ENCODE measurements at regions not wholly inside any gene's neighbourhood (a gene's known extent, or its start where the extent isn't known, plus 50 kb on each side); places are given as distances from the start of the nearest gene placed in this dataset.

DNA sequence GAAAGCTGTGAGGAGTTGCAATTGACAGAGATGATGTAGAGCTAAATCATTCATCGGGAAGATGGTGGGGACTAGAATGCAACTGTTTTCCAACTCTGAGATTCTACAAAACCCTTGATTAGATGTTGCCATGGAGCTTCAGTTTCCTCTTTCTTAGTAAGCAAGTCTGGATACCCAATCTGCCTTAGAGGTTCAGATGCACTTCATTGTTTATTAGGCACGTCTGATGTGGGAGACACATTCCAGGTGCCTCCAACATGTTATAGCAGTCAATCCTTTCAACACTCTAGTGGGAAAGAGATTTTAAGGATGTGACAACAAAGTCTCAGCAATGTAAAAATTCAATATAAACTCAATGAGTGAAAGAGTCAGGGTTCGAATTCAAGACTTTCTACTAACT, 291.3 kb upstream of the PHYHIPL start:
- H3K36me3 Mint-ChIP-seq, result peaks cover 3% of the 10 kb centered on the region
- no peak overlapping the region for H3K27ac Mint-ChIP-seq
- peaks cover 23% of the 10 kb centered on the region for H3K9me3 Mint-ChIP-seq
- no peak for DNase-seq (ENCODE audit: low spot score in 2 of 2, unreplicated experiment in 2 of 2)
- peaks cover 32% of the 10 kb centered on the region for H3K4me1 Mint-ChIP-seq
- no peaks in the 10 kb centered on the region for H3K27me3 Mint-ChIP-seq (ENCODE audit: low read depth)
- no peak overlapping the region for H3K4me3 Mint-ChIP-seq
- no peak for TF ChIP-seq CTCF (IDR thresholded peaks at IDR 0.05; ENCODE audit: unreplicated experiment)

DNA sequence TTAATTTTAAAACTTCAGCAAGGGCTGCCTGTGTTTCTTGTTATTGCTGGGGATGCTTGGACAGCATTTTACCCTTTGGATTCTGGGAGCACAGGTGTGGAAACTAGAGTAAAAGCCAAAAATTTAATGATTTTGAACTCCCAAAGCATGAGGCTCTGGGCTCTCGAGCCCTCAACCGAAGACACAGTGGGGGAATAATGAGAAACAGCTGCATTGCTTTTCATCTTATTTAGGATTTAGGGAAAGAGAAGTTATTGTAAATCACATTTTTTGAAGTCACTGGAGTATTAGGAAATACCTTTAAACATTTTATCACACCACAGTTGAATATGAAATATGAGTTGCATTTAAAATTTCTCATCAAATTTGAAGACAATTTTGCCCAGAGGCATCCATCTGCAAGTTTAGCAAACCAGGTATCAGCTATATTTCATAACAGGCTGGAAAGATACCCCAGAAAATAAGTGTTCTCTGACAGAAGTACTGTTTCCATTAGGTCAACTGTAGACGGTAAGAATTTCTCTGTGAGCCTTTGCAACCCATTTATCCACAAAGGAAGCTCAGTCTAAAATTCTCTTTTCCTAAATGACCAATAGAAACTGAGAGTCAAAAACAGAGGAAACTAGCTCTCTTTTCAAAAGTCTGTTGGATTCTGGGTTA, 290.6 kb upstream of the PHYHIPL start:
- Mint-ChIP-seq H3K4me3 (no peak overlapping the region), H3K27ac (peak overlapping the region; percentile 40), H3K4me1 (peaks cover 33% of the 10 kb centered on the region), H3K36me3 (peaks cover 3% of the 10 kb centered on the region), H3K9me3 (peaks cover 17% of the 10 kb centered on the region), H3K27me3 (ENCODE audit: low read depth) (no peaks in the 10 kb centered on the region)
- DNase-seq (ENCODE audit: low spot score in 2 of 2, unreplicated experiment in 2 of 2), result no peak
- TF ChIP-seq CTCF (IDR thresholded peaks at IDR 0.05; ENCODE audit: unreplicated experiment), result no peak

GRCh38 chr10:58886406-58886805, 290.0 kb upstream of the PHYHIPL start:
- peaks cover 38% of the 10 kb centered on the region for H3K4me1 Mint-ChIP-seq
- H3K27me3 Mint-ChIP-seq (ENCODE audit: low read depth), result no peaks in the 10 kb centered on the region
- no peak overlapping the region for H3K27ac Mint-ChIP-seq
- H3K9me3 Mint-ChIP-seq, result peaks cover 11% of the 10 kb centered on the region
- H3K4me3 Mint-ChIP-seq, result no peak overlapping the region
- no peak for DNase-seq (ENCODE audit: low spot score in 2 of 2, unreplicated experiment in 2 of 2)
- TF ChIP-seq CTCF (IDR thresholded peaks at IDR 0.05; ENCODE audit: unreplicated experiment), result no peak
- H3K36me3 Mint-ChIP-seq, result peaks cover 3% of the 10 kb centered on the region

DNA sequence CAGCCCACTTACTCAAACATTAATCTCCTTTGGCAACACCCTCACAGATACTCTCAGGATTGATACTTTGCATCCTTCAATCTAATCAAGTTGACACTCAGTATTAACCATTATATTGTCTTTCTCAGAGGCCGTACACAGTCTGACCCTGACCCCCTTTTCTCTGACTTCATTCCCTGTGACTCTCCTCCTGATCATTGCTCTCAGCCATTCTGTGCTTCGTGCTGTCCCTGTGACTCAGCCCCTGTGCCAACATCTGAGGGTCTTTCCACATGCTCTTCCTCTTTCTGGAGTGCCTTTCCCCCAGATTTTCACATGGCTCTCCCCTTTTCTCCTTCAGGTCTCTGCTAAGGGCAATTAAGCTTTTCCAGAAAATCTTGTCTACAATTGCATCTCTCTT, 289.0 kb upstream of the PHYHIPL start:
- Mint-ChIP-seq H3K27me3 (ENCODE audit: low read depth) (no peaks in the 10 kb centered on the region), H3K4me3 (no peak overlapping the region), H3K4me1 (peaks cover 48% of the 10 kb centered on the region), H3K36me3 (no peaks in the 10 kb centered on the region), H3K9me3 (peaks cover 2% of the 10 kb centered on the region), H3K27ac (no peak overlapping the region)
- TF ChIP-seq CTCF (IDR thresholded peaks at IDR 0.05; ENCODE audit: unreplicated experiment), result no peak
- no peak for DNase-seq (ENCODE audit: low spot score in 2 of 2, unreplicated experiment in 2 of 2)

DNA sequence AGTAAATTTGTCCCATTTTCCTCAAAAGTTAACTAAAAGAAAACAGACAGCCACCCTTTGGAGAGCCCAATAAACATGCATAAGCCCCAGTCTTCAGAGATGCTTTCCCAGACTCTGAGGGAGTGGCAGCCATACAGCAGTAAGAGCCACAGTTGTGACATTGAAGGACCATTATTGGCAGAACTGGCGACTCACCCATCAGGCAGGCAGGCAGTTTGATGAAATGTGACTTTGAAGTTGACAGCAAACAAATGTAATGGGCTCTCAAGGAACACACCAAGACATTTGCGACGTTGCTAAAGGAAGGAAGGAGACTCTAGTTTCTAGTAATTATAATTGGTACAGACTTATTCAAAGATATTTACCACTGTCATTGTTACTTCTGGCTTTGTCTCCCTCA, 287.5 kb upstream of the PHYHIPL start:
- Mint-ChIP-seq H3K27ac (no peak overlapping the region), H3K36me3 (no peaks in the 10 kb centered on the region), H3K4me1 (peaks cover 53% of the 10 kb centered on the region), H3K9me3 (no peaks in the 10 kb centered on the region), H3K4me3 (no peak overlapping the region), H3K27me3 (ENCODE audit: low read depth) (no peaks in the 10 kb centered on the region)
- DNase-seq (ENCODE audit: low spot score in 2 of 2, unreplicated experiment in 2 of 2), result no peak
- TF ChIP-seq CTCF (IDR thresholded peaks at IDR 0.05; ENCODE audit: unreplicated experiment), result no peak
